Ascending aorta (tissue), 2 donors: ENCODE measurements at regions not wholly inside any gene's neighbourhood (a gene's known extent, or its start where the extent isn't known, plus 50 kb on each side); places are given as distances from the start of the nearest gene placed in this dataset.

Source experiments
- DNase-seq, 2 donors: peaks; one replicate each; pipeline ENCODE4 v3.0.0-alpha.2; 2019; ENCODE audit warnings: low spot score in 2 of 2
- H3K27ac ChIP-seq, 2 donors: fragments of 200-600 bp; sonication (generic); one replicate each; pipeline ENCODE4 v1.5.1; 2016 to 2017; ENCODE audit warnings: mild to moderate bottlenecking in 1 of 2
- H3K27me3 ChIP-seq: fragments of 200-600 bp; sonication (generic); one replicate; pipeline ENCODE4 v1.5.1; 2017
- H3K36me3 ChIP-seq, 2 donors: fragments of 200-600 bp; sonication (generic); one replicate each; pipeline ENCODE4 v1.5.1; 2016
- H3K4me1 ChIP-seq, 2 donors: fragments of 200-600 bp; sonication (generic); one replicate each; pipeline ENCODE4 v1.5.1; 2016 to 2017; ENCODE audit warnings: mild to moderate bottlenecking in 1 of 2
- H3K4me3 ChIP-seq, 2 donors: fragments of 200-600 bp; sonication (generic); one replicate each; pipeline ENCODE4 v1.5.1; 2016 to 2017; ENCODE audit warnings: mild to moderate bottlenecking in 1 of 2
- H3K9me3 ChIP-seq, 2 donors: fragments of 200-600 bp; sonication (generic); one replicate each; pipeline ENCODE4 v1.5.1; 2016
- intact Hi-C: fragments of 100-400 bp; cut with DNase I; formaldehyde crosslinking; loops from one replicate; pipeline ENCODE4 v1.15.1; 2023
- TF ChIP-seq, protein P1 (sequence below), 3 experiments: fragments of 200-600 bp in 2 of 3; fragments of 450-650 bp in 1 of 3; sonication (generic) in 2 of 3; IDR thresholded peaks; one replicate each; pipeline ENCODE4 v1.5.1; 2016 to 2019; ENCODE audit warnings: antibody characterized with exemption in 3 of 3, mild to moderate bottlenecking in 1 of 3, moderate library complexity in 1 of 3

DNA sequence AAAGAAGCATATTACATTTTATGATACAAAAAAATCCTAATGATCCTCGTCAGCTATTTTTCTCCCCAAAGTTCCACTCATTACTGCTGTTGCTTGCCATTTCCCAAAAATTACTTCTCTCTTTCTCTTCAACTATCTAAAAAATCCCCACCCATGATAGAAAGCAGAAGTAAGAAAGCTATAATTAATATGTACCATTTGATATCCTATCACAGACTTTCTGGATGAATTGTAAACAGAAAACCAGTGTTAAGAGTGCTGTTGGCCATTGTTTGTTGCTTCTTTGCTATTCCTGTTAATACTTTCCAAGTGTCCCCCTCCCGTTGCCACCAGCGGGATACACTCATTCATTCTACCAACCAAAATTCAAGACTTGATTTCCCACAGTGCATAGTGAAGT lies 136.3 kb upstream of the SMARCA2 start:
- TF ChIP-seq, protein P1, sequence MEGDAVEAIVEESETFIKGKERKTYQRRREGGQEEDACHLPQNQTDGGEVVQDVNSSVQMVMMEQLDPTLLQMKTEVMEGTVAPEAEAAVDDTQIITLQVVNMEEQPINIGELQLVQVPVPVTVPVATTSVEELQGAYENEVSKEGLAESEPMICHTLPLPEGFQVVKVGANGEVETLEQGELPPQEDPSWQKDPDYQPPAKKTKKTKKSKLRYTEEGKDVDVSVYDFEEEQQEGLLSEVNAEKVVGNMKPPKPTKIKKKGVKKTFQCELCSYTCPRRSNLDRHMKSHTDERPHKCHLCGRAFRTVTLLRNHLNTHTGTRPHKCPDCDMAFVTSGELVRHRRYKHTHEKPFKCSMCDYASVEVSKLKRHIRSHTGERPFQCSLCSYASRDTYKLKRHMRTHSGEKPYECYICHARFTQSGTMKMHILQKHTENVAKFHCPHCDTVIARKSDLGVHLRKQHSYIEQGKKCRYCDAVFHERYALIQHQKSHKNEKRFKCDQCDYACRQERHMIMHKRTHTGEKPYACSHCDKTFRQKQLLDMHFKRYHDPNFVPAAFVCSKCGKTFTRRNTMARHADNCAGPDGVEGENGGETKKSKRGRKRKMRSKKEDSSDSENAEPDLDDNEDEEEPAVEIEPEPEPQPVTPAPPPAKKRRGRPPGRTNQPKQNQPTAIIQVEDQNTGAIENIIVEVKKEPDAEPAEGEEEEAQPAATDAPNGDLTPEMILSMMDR (IDR thresholded peaks at IDR 0.05) = no peak
- intact Hi-C loops = no loop called here
- H3K36me3 ChIP-seq = no peaks in the 10 kb centered on the region

GRCh38 chr9:1879501-1879900 lies 135.6 kb upstream of the SMARCA2 start:
- H3K9me3 ChIP-seq = no peaks in the 10 kb centered on the region
- intact Hi-C loops = no loop called here
- H3K27ac ChIP-seq = no peak overlapping the region
- no peaks in the 10 kb centered on the region for H3K36me3 ChIP-seq
- no peak for DNase-seq
- no peak overlapping the region for H3K4me3 ChIP-seq
- no peaks in the 10 kb centered on the region for H3K4me1 ChIP-seq
- no peaks in the 10 kb centered on the region for H3K27me3 ChIP-seq
- TF ChIP-seq, protein P1 (IDR thresholded peaks at IDR 0.05) = no peak

More for the DNA sequence above, 136.3 kb upstream of the SMARCA2 start:
- no peaks in the 10 kb centered on the region for H3K9me3 ChIP-seq
- no peak overlapping the region for H3K27ac ChIP-seq
- no peaks in the 10 kb centered on the region for H3K4me1 ChIP-seq
- H3K4me3 ChIP-seq = no peak overlapping the region
- H3K27me3 ChIP-seq = no peaks in the 10 kb centered on the region
- DNase-seq = no peak

DNA sequence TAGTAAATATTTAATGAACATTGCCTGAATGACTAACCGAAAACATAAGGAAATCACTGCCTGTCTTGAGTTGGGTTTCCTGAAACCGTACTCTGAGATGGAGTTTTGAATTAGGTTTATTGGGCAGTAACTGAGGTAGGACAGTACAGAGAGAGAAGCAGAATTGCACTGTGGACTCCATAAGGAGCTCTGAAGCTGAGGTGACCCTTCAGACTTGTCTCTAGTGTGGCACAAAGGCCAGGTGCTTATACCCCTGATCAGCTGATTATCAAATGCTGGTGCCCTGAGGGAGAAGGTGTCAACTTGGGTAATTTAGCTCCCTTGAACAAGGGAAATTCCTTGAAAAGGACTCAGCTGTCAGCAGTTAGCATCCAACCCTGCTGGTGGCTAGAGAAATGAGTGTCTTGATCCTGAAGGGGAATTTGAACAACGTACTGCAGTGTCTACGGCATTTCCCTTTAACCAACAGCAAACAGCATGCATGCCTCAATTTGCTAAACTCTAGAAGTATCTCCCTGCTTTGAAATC lies 135.0 kb upstream of the SMARCA2 start:
- no peak for DNase-seq
- Histone ChIP-seq H3K27me3 (no peaks in the 10 kb centered on the region), H3K27ac (no peak overlapping the region), H3K4me3 (no peak overlapping the region), H3K36me3 (no peaks in the 10 kb centered on the region), H3K9me3 (no peaks in the 10 kb centered on the region), H3K4me1 (no peaks in the 10 kb centered on the region)
- TF ChIP-seq, protein P1 (IDR thresholded peaks at IDR 0.05) = no peak
- intact Hi-C loops = no loop called here

GRCh38 chr9:1881708-1882295 lies 133.3 kb upstream of the SMARCA2 start:
- no peaks in the 10 kb centered on the region for H3K27me3 ChIP-seq
- DNase-seq = no peak
- intact Hi-C loops = no loop called here

DNA sequence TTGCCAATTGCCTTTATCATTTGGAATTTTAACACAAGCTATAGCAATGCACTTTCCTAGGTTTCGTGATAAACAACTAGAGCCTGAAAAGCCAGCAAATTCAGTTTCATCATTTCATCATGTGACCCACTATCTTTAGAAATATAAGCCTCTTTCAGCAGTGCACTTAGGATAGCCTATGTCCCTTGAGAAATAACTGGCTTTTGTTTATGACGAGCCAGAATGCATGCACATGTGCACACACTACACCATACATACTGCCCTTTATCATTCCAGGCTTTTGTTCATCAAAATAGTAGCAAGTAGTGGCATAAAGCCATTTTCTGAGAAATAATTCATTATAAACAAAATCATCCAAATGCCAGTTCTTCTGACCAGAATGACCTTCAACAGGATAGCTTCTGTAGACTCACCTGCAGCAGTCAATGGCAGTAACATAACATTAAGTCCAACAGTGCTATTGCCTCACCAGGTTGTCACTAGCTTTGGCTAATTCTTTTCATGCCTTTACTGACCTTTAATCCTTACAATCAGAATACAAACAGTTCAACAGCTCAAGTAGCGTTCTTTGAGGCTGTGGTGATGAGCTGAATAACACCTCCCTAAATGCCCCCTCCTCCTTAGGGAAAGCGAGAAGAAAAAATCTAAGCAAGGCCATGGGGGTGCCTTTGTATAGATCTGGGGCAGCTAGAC lies 132.3 kb upstream of the SMARCA2 start:
- Histone ChIP-seq H3K27ac (no peak overlapping the region), H3K27me3 (no peaks in the 10 kb centered on the region), H3K36me3 (no peaks in the 10 kb centered on the region), H3K9me3 (no peaks in the 10 kb centered on the region), H3K4me3 (no peak overlapping the region), H3K4me1 (no peaks in the 10 kb centered on the region)
- intact Hi-C loops = no loop called here
- DNase-seq = no peak
- TF ChIP-seq, protein P1 (IDR thresholded peaks at IDR 0.05) = no peak

More at GRCh38 chr9:1881708-1882295, 133.3 kb upstream of the SMARCA2 start:
- Histone ChIP-seq H3K27ac (no peak overlapping the region), H3K4me3 (no peak overlapping the region), H3K4me1 (no peaks in the 10 kb centered on the region), H3K36me3 (no peaks in the 10 kb centered on the region), H3K9me3 (no peaks in the 10 kb centered on the region)
- TF ChIP-seq, protein P1 (IDR thresholded peaks at IDR 0.05) = no peak
